HUDEP-2 (cell line): ENCODE measurements at regions not wholly inside any gene's neighbourhood (a gene's known extent, or its start where the extent isn't known, plus 50 kb on each side); places are given as distances from the start of the nearest gene placed in this dataset.

Experiments
- DNase-seq, 76 experiments: peaks; one replicate each; lab custom pipeline; 2025; ENCODE audit not compliant: unreplicated experiment in 76 of 76; lab: John Stamatoyannopoulos, UW

DNA sequence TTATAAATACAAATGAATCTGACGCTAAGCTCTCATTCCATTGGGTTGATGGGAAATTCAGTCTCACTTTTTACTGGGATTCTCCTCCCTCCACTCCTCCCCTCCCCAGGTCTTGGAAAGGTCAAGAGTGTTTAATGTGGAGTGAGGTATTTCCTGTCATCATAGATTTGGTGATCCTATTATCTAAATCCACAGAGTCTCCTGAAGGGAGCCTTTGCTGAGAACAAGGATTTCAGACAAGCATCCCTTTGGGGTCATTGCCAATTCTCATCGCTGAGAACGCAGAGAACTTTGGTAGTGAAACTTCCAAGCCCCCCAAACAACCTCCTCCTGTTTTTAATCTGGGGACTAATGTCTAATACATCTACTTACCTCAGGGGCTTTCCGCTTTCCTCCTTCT is 297.9 kb downstream of the OTOL1 start:
- no peak for DNase-seq

- DNase-seq: no peak
Measured at GRCh38 chr3:161796312-161796711, 299.7 kb downstream of the OTOL1 start.

GRCh38 chr3:161796780-161797179 is 300.2 kb downstream of the OTOL1 start:
- DNase-seq: no peak

GRCh38 chr3:161798016-161798415 is 301.4 kb downstream of the OTOL1 start:
- no peak for DNase-seq

DNA sequence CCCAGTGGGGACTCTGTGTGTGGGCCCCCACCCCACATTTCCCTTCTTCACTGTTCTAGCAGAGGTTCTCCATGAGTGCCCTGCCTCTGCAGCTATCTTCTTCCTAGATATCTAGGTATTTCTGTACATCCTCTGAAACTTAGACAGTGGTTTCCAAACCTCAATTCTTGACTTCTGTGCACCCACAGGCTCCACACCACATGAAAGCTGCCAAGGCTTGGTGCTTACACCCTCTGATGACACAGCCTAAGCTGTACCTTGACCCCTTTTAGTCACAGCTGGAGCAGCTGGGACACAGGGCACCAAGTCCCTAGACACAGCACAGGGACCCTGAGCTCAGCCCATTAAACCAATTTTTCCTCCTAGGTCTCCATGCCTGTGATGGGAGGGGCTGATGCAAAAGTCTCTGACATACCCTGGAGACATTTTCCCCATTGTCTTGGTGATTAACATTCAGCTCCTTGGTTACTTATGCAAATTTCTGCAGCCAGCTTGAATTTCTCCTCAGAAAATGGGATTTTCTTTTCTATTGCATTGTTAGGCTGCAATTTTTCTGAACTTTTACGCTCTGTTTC is 304.5 kb downstream of the OTOL1 start:
- no peak for DNase-seq

- no peak for DNase-seq
Measured at GRCh38 chr3:161818106-161818505, 321.5 kb downstream of the OTOL1 start.

- DNase-seq: no peak
Measured at GRCh38 chr3:161821591-161821990, 325.0 kb downstream of the OTOL1 start.

DNA sequence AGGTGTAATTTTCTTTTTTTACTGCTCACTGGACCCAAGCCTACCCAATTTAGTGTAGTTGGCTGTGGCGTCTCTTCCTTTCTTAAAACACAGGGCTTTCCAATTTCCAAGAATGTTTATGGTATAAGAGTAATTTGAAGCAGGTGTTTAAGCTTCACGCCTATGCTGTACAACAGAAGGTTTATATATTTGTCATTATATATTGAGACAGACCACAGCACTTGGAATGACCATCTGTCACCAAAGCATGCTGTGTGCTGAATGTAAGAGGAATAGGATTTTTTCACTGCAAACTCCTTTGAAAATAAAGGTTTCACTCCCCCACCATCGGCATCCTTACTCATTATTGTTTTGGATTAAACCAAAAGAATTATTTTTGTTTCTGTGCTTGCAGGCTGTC is 325.7 kb downstream of the OTOL1 start:
- no peak for DNase-seq

DNA sequence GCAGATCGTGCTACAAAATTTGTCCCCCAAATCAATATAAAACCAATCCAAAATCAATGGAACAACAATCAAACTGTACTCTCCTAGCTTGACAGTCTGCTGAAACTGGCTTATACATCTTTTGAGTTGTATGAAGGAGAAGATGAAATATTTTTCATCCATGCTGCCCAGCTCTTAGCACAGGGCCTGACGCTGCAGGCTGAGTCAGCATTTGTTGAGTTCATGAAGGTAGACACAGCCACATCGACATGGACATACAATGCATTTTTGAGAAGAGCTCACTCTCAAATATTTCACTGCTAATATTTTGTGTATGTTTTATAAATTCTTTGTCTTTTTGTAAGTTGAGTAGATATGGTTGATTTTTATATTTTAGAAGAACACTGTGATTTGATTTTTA is 327.3 kb downstream of the OTOL1 start:
- DNase-seq: no peak

DNA sequence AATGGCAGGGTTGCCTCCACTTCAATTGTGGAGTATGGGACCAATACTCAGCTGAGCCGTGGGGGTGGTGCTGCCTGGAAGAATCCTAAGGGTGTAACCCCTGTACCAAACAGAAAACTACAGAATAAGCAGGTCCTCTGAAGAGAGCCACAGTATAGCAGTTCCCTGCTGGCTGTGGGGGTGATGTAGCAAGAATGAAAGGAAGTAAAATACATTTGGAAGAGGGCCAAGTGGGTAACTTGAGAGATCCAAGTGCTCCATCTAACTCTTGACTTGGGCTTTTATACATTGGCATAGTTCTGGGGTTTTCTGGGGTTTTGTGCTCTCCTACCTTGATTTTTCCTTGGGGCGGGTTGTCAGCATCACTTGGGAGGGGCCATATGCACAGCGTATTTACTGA is 341.4 kb downstream of the OTOL1 start:
- no peak for DNase-seq

GRCh38 chr3:161848376-161848775 is 351.8 kb downstream of the OTOL1 start:
- no peak for DNase-seq

- DNase-seq: peak in 31 of 76 experiments; percentile 0 to 47 (median 7)
Measured at GRCh38 chr3:161851941-161852566, 355.4 kb downstream of the OTOL1 start.

- no peak for DNase-seq
Measured at GRCh38 chr3:161852744-161853143, 356.1 kb downstream of the OTOL1 start.

DNA sequence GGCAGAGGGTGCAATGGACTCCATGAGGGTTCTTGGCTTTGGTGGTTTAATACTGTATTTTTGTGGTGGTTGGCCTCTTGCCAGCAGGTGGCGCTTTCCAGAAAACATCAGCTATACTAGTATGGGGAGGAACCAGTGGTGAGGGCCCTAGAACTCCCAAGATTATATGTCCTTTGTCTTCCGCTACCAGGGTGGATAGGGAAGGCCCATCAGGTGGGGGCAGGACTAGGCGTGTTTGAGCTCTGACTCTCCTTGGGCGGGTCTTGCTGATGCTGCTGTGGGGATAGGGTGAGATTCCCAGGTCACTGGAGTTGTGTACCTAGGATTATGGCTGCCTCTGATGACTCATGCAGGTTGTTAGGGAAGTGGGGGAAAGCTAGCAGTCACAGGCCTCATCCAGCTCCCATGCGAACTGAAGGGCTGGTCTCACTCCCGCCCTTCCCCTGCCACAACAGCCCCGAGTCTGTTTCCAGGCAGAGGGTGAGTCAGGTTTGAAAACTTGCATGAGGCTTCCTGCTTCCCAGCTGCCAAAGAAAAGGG is 357.7 kb downstream of the OTOL1 start:
- peak in 6 of 76 experiments; percentile 0 to 32 (median 4) for DNase-seq

- DNase-seq: no peak
Measured at GRCh38 chr3:161859057-161859456, 362.4 kb downstream of the OTOL1 start.

DNA sequence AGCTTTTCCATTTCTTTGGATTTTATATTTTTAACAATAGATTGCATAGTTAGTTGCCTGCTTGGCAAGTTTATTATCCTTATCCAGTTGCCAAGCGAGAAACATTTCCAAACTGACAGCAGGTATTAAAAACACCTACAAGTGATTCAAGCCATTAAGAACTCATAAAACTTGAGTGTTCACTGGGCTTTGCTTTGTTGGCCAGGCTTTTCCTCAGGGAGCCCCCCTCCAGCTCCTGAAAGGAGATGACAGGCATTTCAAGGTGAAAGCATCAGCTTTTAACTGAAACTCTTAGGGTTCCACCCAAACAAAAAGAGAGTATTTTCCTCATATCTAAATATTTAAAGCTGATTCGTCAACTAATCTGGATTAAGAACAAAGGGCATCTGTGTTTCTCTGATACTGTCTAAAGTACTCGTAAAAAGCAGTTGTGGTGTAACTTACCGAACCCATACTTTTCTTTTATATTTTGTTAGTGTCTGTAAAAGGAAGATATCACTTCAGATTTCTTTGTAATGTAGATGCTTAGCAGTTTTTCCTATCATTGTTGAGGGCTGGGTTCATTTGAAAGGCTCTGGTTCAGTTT is 363.4 kb downstream of the OTOL1 start:
- no peak for DNase-seq

GRCh38 chr3:161863775-161864174 is 367.2 kb downstream of the OTOL1 start:
- DNase-seq: no peak

- no peak for DNase-seq
Measured at GRCh38 chr3:161866176-161866575, 369.6 kb downstream of the OTOL1 start.

DNA sequence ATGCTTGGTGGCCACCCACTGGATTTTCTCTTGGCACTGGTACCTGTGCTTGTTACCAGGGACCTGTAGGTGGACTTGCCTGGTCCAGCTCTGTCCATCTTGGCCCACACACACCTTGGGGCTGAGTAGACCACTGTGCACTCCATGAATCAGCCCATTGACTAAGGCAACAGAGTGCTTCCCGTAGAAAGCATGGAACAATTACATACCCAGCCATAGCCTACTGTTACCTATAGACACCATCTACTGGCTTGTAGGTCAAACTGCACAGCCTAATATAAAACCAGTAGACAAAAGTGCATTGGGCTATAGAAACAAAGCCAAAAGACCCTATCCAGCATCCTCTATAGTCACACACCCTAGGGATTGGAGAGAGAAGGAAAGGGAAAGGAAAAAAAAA is 378.9 kb downstream of the OTOL1 start:
- DNase-seq: no peak

DNA sequence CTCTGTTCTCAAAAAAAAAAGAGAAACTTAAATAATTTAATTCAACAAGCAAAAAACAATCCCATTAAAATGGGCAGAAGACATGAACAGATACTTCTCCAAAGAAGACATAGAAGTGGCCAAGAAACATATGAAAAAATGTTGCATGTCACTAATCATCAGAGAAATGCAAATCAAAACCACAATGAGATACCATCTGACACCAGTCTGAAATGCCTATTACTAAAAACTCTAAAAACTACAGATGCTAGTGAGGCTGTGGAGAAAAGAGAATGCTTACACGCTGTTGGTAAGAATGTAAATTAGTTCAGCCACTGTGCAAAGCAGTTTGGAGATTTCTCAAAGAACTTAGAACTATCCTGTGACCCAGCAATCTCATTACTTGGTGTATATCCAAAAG is 382.9 kb downstream of the OTOL1 start:
- no peak for DNase-seq

DNA sequence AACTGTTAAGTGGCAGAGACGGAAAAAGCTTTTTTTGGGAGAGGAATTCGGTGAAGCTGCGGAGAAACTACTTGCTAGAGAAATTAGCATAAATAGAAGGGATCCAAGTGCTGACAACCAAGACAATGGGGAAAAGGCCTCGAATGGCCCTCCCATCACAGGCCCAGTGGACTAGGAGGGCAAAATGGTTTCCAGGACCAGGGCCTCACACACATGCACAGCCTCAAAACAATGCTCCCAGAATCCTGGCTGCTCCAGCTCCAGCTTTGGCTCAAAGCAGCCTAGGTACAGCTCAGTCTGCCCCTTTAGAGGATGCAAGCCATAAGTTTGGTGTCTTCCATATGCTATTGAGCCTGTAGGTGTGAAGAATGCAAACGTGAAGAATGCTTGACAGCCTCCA is 388.2 kb downstream of the OTOL1 start:
- no peak for DNase-seq

GRCh38 chr3:161890147-161890625 is 393.6 kb downstream of the OTOL1 start:
- DNase-seq: no peak
